Cardiac fibroblast (primary cell): ENCODE measurements at regions not wholly inside any gene's neighbourhood (a gene's known extent, or its start where the extent isn't known, plus 50 kb on each side); places are given as distances from the start of the nearest gene placed in this dataset.
"Not testable (repeated sequence)": the region's sequence is repeated elsewhere in the genome, so short reads cannot be mapped to it uniquely, and the experiment has no call there.

Source experiments
- DNase-seq, 2 donors: peaks; one replicate each; pipeline versions ENCODE4 v3.0.0 to v3.0.0-alpha.2; 2010; ENCODE audit warnings: low read depth in 2 of 2
- H3K4me3 ChIP-seq, 2 donors: replicated peaks in 1 of 2; 1 replicate in 1 of 2; 2 replicates in 1 of 2; pipeline ENCODE4 v1.5.1; 2011; ENCODE audit warnings: low read depth in 2 of 2, low read length in 2 of 2, mild to moderate bottlenecking in 2 of 2, moderate library complexity in 1 of 2
- CTCF ChIP-seq: IDR thresholded peaks from one replicate; pipeline ENCODE4 v1.5.1; 2011; ENCODE audit warnings: low read depth, mild to moderate bottlenecking, low read length, inconsistent platforms

- no peak for TF ChIP-seq CTCF
- no peak for DNase-seq
- no peak overlapping the region for H3K4me3 ChIP-seq
Measured at GRCh38 chr2:102892698-102893310, 131.0 kb downstream of the TMEM182 start.

GRCh38 chr2:102893870-102894269, 132.0 kb downstream of the TMEM182 start:
- no peak for DNase-seq
- TF ChIP-seq CTCF = no peak
- no peak overlapping the region for H3K4me3 ChIP-seq

GRCh38 chr2:102895376-102895775, 133.5 kb downstream of the TMEM182 start:
- DNase-seq = no peak
- no peak overlapping the region for H3K4me3 ChIP-seq
- no peak for TF ChIP-seq CTCF

GRCh38 chr2:102909240-102909639, 147.4 kb downstream of the TMEM182 start:
- not testable (repeated sequence) for DNase-seq, H3K4me3 ChIP-seq

- TF ChIP-seq CTCF = no peak
- no peak for DNase-seq
- no peak overlapping the region for H3K4me3 ChIP-seq
Measured at GRCh38 chr2:102910724-102911123, 148.9 kb downstream of the TMEM182 start.

GRCh38 chr2:102915128-102915527, 153.3 kb downstream of the TMEM182 start:
- H3K4me3 ChIP-seq = no peak overlapping the region
- TF ChIP-seq CTCF = no peak
- DNase-seq = peak in 1 of 2 donors; percentile 55

- DNase-seq = no peak
- no peak overlapping the region for H3K4me3 ChIP-seq
- TF ChIP-seq CTCF = no peak
Measured at GRCh38 chr2:102922321-102922720, 160.5 kb downstream of the TMEM182 start.
